HEK293 (cell line): ENCODE measurements at regions not wholly inside any gene's neighbourhood (a gene's known extent, or its start where the extent isn't known, plus 50 kb on each side); places are given as distances from the start of the nearest gene placed in this dataset.

Experiments used
- CTCF ChIA-PET: fragments of 350-600 bp; formaldehyde crosslinking; extraction: SDS; loops from one replicate; lab custom pipeline; 2021; ENCODE audit warnings: antibody characterized with exemption; lab: Yijun Ruan, JAX
- POLR2A ChIA-PET: fragments of 300-600 bp; formaldehyde crosslinking; extraction: SDS; loops from one replicate; lab custom pipeline; 2020; ENCODE audit warnings: antibody characterized with exemption, inconsistent platforms; lab: Yijun Ruan, JAX
- H3K27ac ChIP-seq: fragments of 200-500 bp; sonication (Bioruptor generic); 2 replicates; pipeline ENCODE4 v1.5.1; 2014; ENCODE audit warnings: low read depth, low read length, control low read depth, inconsistent platforms; ENCODE audit errors: extremely low read depth
- H3K36me3 ChIP-seq, 2 experiments: fragments of 200-500 bp in 1 of 2; sonication (Bioruptor generic) in 1 of 2; 1 replicate in 1 of 2; 2 replicates in 1 of 2; pipeline ENCODE4 v1.5.1; 2014 to 2017; ENCODE audit warnings: inconsistent platforms in 2 of 2, low read length in 2 of 2; ENCODE audit not compliant: control insufficient read depth in 2 of 2, insufficient read depth in 1 of 2
- H3K4me1 ChIP-seq: fragments of 200-500 bp; sonication (Bioruptor generic); 2 replicates; pipeline ENCODE4 v1.5.1; 2014; ENCODE audit warnings: mild to moderate bottlenecking, low read length, inconsistent platforms; ENCODE audit not compliant: control insufficient read depth, insufficient read depth
- H3K4me3 ChIP-seq: 2 replicates; pipeline ENCODE4 v1.5.1; 2011; ENCODE audit warnings: low read depth, mild to moderate bottlenecking, control low read depth, low read length, moderate library complexity
- H3K9me3 ChIP-seq: fragments of 200-500 bp; sonication (Bioruptor generic); 2 replicates; pipeline ENCODE4 v1.5.1; 2014; ENCODE audit warnings: low read depth, low read length, inconsistent platforms; ENCODE audit not compliant: control insufficient read depth, insufficient read depth
- ATF2 ChIP-seq: fragments of 450-650 bp; formaldehyde crosslinking; IDR thresholded peaks from 2 replicates; pipeline ENCODE4 v1.5.1; 2016; ENCODE audit warnings: missing biosample characterization, missing genetic modification characterization, low read depth
- HOXC10 ChIP-seq: sonication (generic); formaldehyde crosslinking; IDR thresholded peaks from 2 replicates; pipeline ENCODE4 v1.8.1; 2023; ENCODE audit warnings: mild to moderate bottlenecking, missing genetic modification reagents
- MZF1 ChIP-seq: fragments of 450-650 bp; formaldehyde crosslinking; IDR thresholded peaks from 2 replicates; pipeline ENCODE4 v1.5.1; 2017; ENCODE audit warnings: missing biosample characterization, missing genetic modification characterization, borderline replicate concordance
- PRDM10 ChIP-seq: fragments of 450-650 bp; formaldehyde crosslinking; IDR thresholded peaks from 2 replicates; pipeline ENCODE4 v1.5.1; 2016; ENCODE audit warnings: missing biosample characterization, missing genetic modification characterization
- SETDB1 ChIP-seq: IDR thresholded peaks from one replicate; pipeline ENCODE4 v1.6.1; 2017; ENCODE audit warnings: mild to moderate bottlenecking, low read length, moderate library complexity, mixed read lengths; ENCODE audit not compliant: insufficient read length
- ZBTB20 ChIP-seq: fragments of 450-650 bp; formaldehyde crosslinking; IDR thresholded peaks from 2 replicates; pipeline ENCODE4 v1.5.1; 2016; ENCODE audit warnings: missing biosample characterization, missing genetic modification characterization
- ZNF133 ChIP-seq: fragments of 450-650 bp; formaldehyde crosslinking; IDR thresholded peaks from 2 replicates; pipeline ENCODE4 v1.5.1; 2016; ENCODE audit warnings: missing biosample characterization, missing genetic modification characterization
- ZNF138 ChIP-seq: fragments of 450-650 bp; formaldehyde crosslinking; IDR thresholded peaks from 2 replicates; pipeline ENCODE4 v1.5.1; 2016; ENCODE audit warnings: missing biosample characterization, missing genetic modification characterization, borderline replicate concordance
- ZNF146 ChIP-seq: fragments of 450-650 bp; formaldehyde crosslinking; IDR thresholded peaks from 2 replicates; pipeline ENCODE4 v1.5.1; 2016; ENCODE audit warnings: missing biosample characterization, missing genetic modification characterization
- ZNF157 ChIP-seq: fragments of 450-650 bp; formaldehyde crosslinking; IDR thresholded peaks from 2 replicates; pipeline ENCODE4 v1.5.1; 2016; ENCODE audit warnings: missing biosample characterization, missing genetic modification characterization
- ZNF274 ChIP-seq, 2 experiments: fragments of 200-500 bp in 1 of 2; fragments of 450-650 bp in 1 of 2; sonication (Bioruptor generic) in 1 of 2; formaldehyde crosslinking in 1 of 2; IDR thresholded peaks; 2 replicates each; pipeline versions ENCODE4 v1.5.1 to v1.6.1; 2014 to 2016; ENCODE audit warnings: borderline replicate concordance in 1 of 2, inconsistent platforms in 1 of 2, low read length in 1 of 2, missing biosample characterization in 1 of 2, missing genetic modification characterization in 1 of 2
- ZNF624 ChIP-seq: fragments of 450-650 bp; formaldehyde crosslinking; IDR thresholded peaks from 2 replicates; pipeline ENCODE4 v1.5.1; 2017; ENCODE audit warnings: missing biosample characterization, missing genetic modification characterization
- ZNF654 ChIP-seq: fragments of 450-650 bp; formaldehyde crosslinking; IDR thresholded peaks from 2 replicates; pipeline ENCODE4 v1.5.1; 2016; ENCODE audit warnings: low read depth, missing biosample characterization, missing genetic modification characterization
- ZNF664 ChIP-seq: fragments of 450-650 bp; formaldehyde crosslinking; IDR thresholded peaks from 2 replicates; pipeline ENCODE4 v1.5.1; 2016; ENCODE audit warnings: missing biosample characterization, missing genetic modification characterization
- ZNF791 ChIP-seq: fragments of 450-650 bp; formaldehyde crosslinking; IDR thresholded peaks from 2 replicates; pipeline ENCODE4 v1.5.1; 2016; ENCODE audit warnings: missing biosample characterization, missing genetic modification characterization
- ZNF837 ChIP-seq: fragments of 450-650 bp; formaldehyde crosslinking; IDR thresholded peaks from 2 replicates; pipeline ENCODE4 v1.5.1; 2016; ENCODE audit warnings: missing biosample characterization, missing genetic modification characterization
- TF ChIP-seq, protein P1 (sequence below): fragments of 450-650 bp; formaldehyde crosslinking; IDR thresholded peaks from 2 replicates; pipeline ENCODE4 v1.5.0; 2017; ENCODE audit warnings: missing biosample characterization, missing genetic modification characterization, borderline replicate concordance
- TF ChIP-seq, protein P2 (sequence below): fragments of 450-650 bp; formaldehyde crosslinking; IDR thresholded peaks from 2 replicates; pipeline ENCODE4 v1.5.1; 2016; ENCODE audit warnings: missing biosample characterization, missing genetic modification characterization

- H3K4me3 ChIP-seq: no peak overlapping the region
- H3K27ac ChIP-seq: no peak overlapping the region
- H3K4me1 ChIP-seq: no peaks in the 10 kb centered on the region
- H3K9me3 ChIP-seq: no peaks in the 10 kb centered on the region
- ChIA-PET CTCF (interaction anchor here (0.6 to 3.8 kb wide), 20 partner anchors 9 to 1488 kb away, joined by 3 to 32 read pairs (median 4); no protein-coding TSS in a partner anchor), POLR2A (no interaction called here)
- TF ChIP-seq PRDM10 (tag by site-specific recombination) (no peak), ZNF664 (tag by site-specific recombination) (0 out of 2 replicates have a peak, but pooled peaks have one; percentile 22), ZNF654 (tag by site-specific recombination) (peak; percentile 37; the same call in 1 of the 2 replicates), ZNF138 (tag by site-specific recombination) (no peak)
- no peaks in the 10 kb centered on the region for H3K36me3 ChIP-seq
These were observed 75.4 kb upstream of the LAMA2 start for GRCh38 chr6:128807577-128807976.

DNA sequence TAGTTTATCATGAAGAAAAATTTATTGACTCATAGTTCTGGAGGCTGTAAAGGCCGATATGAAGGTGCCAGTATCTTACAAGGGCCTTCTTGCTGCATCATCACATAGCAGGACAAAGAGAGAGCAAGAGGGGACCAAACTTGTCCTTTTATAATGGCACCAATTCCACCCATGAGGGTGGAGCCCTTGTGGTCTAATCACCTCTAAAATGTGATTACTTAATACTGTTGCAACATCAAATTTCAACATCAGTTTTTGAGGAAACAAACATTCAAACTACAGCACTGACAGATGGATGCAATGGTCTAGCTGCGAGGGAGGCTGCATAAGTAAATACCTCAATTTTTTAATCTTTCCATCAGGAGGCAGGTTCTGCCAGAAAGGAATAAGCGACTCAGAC lies 76.7 kb upstream of the LAMA2 start:
- H3K4me3 ChIP-seq: no peak overlapping the region
- CTCF ChIA-PET: interaction anchor here (3.8 kb wide), 1 partner anchor 446 kb away, joined by 32 read pairs; no protein-coding TSS in a partner anchor

DNA sequence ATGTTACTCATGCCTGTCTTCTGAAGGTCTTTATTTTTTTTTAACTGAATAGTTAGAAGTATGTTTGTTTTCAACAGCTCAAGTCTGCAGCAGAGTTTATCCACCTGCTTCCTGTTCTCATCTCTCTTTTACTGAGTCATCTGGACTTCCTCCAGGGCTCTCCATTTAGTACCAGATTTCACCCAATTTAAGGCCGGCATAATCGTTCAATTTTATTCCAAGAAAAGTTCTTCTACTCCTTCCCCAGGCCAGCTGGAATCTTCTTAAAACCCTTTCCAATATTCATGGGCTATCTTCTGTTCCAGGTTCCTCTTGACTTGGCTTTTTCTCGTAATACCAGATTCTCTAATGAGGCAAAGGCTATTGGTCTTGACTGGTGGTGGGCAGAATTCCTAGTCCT lies 79.0 kb upstream of the LAMA2 start:
- no peak for TF ChIP-seq MZF1
- TF ChIP-seq, all 188 proteins: peak for 0
- Histone ChIP-seq H3K4me1 (no peaks in the 10 kb centered on the region), H3K4me3 (no peak overlapping the region), H3K27ac (no peak overlapping the region), H3K9me3 (no peaks in the 10 kb centered on the region), H3K36me3 (no peaks in the 10 kb centered on the region)
- POLR2A ChIA-PET: no interaction called here
- CTCF ChIA-PET: interaction anchor here (0.6 kb wide), 2 partner anchors 21 to 628 kb away, joined by 3 read pairs; no protein-coding TSS in a partner anchor

More for the DNA sequence above, 76.7 kb upstream of the LAMA2 start:
- Histone ChIP-seq H3K36me3 (no peaks in the 10 kb centered on the region), H3K4me1 (no peaks in the 10 kb centered on the region), H3K9me3 (no peaks in the 10 kb centered on the region), H3K27ac (no peak overlapping the region)
- POLR2A ChIA-PET: no interaction called here
- TF ChIP-seq ZNF157 (tag by site-specific recombination): no peak

- ChIA-PET CTCF (interaction anchor here (0.6 to 1.5 kb wide), 3 partner anchors 76 to 451 kb away, joined by 3 to 4 read pairs (median 4); no protein-coding TSS in a partner anchor), POLR2A (no interaction called here)
- Histone ChIP-seq H3K4me1 (no peaks in the 10 kb centered on the region), H3K27ac (no peak overlapping the region), H3K36me3 (no peaks in the 10 kb centered on the region), H3K4me3 (no peak overlapping the region), H3K9me3 (no peaks in the 10 kb centered on the region)
- no peak for TF ChIP-seq ZNF146 (tag by site-specific recombination)
- TF ChIP-seq SETDB1: peak; percentile 56
- TF ChIP-seq ZNF274 (IDR thresholded peaks at IDR 0.05; ENCODE audit: low read length): no peak
- no peak for TF ChIP-seq ZNF274 (tag by site-specific recombination; IDR thresholded peaks at IDR 0.05; ENCODE audit: borderline replicate concordance)
- TF ChIP-seq ZNF133: peak; percentile 95
- TF ChIP-seq ZNF837 (tag by site-specific recombination): no peak
- no peak for TF ChIP-seq ZNF624 (tag by site-specific recombination)
- TF ChIP-seq ATF2 (tag by site-specific recombination): no peak
- no peak for TF ChIP-seq ZNF791 (tag by site-specific recombination)
- TF ChIP-seq, protein P1, sequence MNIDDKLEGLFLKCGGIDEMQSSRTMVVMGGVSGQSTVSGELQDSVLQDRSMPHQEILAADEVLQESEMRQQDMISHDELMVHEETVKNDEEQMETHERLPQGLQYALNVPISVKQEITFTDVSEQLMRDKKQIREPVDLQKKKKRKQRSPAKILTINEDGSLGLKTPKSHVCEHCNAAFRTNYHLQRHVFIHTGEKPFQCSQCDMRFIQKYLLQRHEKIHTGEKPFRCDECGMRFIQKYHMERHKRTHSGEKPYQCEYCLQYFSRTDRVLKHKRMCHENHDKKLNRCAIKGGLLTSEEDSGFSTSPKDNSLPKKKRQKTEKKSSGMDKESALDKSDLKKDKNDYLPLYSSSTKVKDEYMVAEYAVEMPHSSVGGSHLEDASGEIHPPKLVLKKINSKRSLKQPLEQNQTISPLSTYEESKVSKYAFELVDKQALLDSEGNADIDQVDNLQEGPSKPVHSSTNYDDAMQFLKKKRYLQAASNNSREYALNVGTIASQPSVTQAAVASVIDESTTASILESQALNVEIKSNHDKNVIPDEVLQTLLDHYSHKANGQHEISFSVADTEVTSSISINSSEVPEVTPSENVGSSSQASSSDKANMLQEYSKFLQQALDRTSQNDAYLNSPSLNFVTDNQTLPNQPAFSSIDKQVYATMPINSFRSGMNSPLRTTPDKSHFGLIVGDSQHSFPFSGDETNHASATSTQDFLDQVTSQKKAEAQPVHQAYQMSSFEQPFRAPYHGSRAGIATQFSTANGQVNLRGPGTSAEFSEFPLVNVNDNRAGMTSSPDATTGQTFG: no peak
- no peak for TF ChIP-seq HOXC10
- TF ChIP-seq, protein P2, sequence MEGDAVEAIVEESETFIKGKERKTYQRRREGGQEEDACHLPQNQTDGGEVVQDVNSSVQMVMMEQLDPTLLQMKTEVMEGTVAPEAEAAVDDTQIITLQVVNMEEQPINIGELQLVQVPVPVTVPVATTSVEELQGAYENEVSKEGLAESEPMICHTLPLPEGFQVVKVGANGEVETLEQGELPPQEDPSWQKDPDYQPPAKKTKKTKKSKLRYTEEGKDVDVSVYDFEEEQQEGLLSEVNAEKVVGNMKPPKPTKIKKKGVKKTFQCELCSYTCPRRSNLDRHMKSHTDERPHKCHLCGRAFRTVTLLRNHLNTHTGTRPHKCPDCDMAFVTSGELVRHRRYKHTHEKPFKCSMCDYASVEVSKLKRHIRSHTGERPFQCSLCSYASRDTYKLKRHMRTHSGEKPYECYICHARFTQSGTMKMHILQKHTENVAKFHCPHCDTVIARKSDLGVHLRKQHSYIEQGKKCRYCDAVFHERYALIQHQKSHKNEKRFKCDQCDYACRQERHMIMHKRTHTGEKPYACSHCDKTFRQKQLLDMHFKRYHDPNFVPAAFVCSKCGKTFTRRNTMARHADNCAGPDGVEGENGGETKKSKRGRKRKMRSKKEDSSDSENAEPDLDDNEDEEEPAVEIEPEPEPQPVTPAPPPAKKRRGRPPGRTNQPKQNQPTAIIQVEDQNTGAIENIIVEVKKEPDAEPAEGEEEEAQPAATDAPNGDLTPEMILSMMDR (tag by site-specific recombination): no peak
- no peak for TF ChIP-seq ZBTB20
These were observed 81.3 kb upstream of the LAMA2 start for GRCh38 chr6:128801621-128802020.
